CD4-positive, CD25-positive, alpha-beta regulatory T cell (primary cell): ENCODE measurements at regions not wholly inside any gene's neighbourhood (a gene's known extent, or its start where the extent isn't known, plus 50 kb on each side); places are given as distances from the start of the nearest gene placed in this dataset.

Experiments
- ATAC-seq, 2 donors: fragments of 150-1000 bp; cut with Tn5 transposase; one replicate each; pipeline ENCODE4 v1.10.0; 2021; ENCODE audit warnings: low read depth in 2 of 2, moderate number of reproducible peaks in 2 of 2, moderate library complexity in 1 of 2
- DNase-seq, 3 donors: peaks; one replicate each; pipeline versions ENCODE4 v3.0.0 to v3.0.0-alpha.2; 2012 to 2022; ENCODE audit warnings: mixed read lengths in 1 of 3
- H3K27ac ChIP-seq: one replicate; pipeline ENCODE4 v1.7.0; 2013; ENCODE audit warnings: mild to moderate bottlenecking, low read length; ENCODE audit not compliant: insufficient read depth, poor library complexity, severe bottlenecking
- H3K27me3 ChIP-seq: one replicate; pipeline ENCODE4 v1.7.0; 2013; ENCODE audit warnings: low read length; ENCODE audit not compliant: control insufficient read depth, insufficient read depth
- H3K36me3 ChIP-seq: one replicate; pipeline ENCODE4 v1.7.0; 2013; ENCODE audit warnings: mild to moderate bottlenecking, low read length, moderate library complexity; ENCODE audit not compliant: control insufficient read depth, insufficient read depth
- H3K4me1 ChIP-seq: 2 replicates; pipeline ENCODE4 v1.7.0; 2013; ENCODE audit warnings: mild to moderate bottlenecking, low read length; ENCODE audit not compliant: insufficient read depth, control insufficient read depth, poor library complexity, severe bottlenecking
- H3K4me3 ChIP-seq: one replicate; pipeline ENCODE4 v1.7.0; 2013; ENCODE audit warnings: low read depth, mild to moderate bottlenecking, low read length, moderate library complexity
- H3K9me3 ChIP-seq, 2 experiments: 1 replicate in 1 of 2; 2 replicates in 1 of 2; pipeline ENCODE4 v1.7.0; 2013; ENCODE audit warnings: low read length in 2 of 2, mild to moderate bottlenecking in 1 of 2, moderate library complexity in 1 of 2; ENCODE audit not compliant: control insufficient read depth in 2 of 2
- H3K27ac Mint-ChIP-seq, 3 donors: one replicate each; pipeline ENCODE4 v1.8.0; 2020 to 2022; ENCODE audit warnings: mild to moderate bottlenecking in 3 of 3, mixed read lengths in 3 of 3, moderate library complexity in 2 of 3
- H3K27me3 Mint-ChIP-seq: one replicate; pipeline ENCODE4 v1.8.0; 2022; ENCODE audit warnings: mild to moderate bottlenecking, mixed read lengths
- H3K36me3 Mint-ChIP-seq: one replicate; pipeline ENCODE4 v1.8.0; 2020; ENCODE audit warnings: mixed read lengths
- H3K4me1 Mint-ChIP-seq, 4 donors: one replicate each; pipeline ENCODE4 v1.8.0; 2020 to 2022; ENCODE audit warnings: mixed read lengths in 4 of 4, mild to moderate bottlenecking in 1 of 4
- H3K4me3 Mint-ChIP-seq, 4 donors: one replicate each; pipeline ENCODE4 v1.8.0; 2020 to 2022; ENCODE audit warnings: mild to moderate bottlenecking in 4 of 4, mixed read lengths in 4 of 4, moderate library complexity in 3 of 4
- H3K9me3 Mint-ChIP-seq, 7 donors: one replicate each; pipeline ENCODE4 v1.8.0; 2020 to 2022; ENCODE audit warnings: mixed read lengths in 7 of 7, mild to moderate bottlenecking in 3 of 7, moderate library complexity in 2 of 7

DNA sequence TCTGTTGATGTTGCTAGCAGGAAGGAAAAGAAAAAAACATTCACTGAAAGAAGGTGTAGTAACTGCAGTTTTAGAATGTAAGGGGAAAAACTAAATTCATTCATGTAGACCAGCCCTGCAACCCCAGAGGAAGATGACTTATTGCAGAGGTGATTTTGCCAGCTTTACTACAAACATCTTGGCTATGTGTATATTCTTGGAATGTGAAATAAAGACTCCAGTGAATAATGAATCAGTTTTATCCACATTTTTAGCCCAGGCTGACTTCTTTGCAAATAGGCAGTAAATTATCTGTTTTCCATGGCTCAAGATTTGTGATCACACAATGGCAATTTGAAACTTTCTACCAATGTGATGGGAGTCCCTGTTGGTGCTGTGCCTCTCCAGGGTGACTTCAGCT, 206.1 kb upstream of the SETBP1 start:
- DNase-seq (no peak), ATAC-seq (no peak)
- H3K9me3 Mint-ChIP-seq: peaks cover 0 to 19% (median 5%) of the 10 kb centered on the region in 7 donors
- Histone ChIP-seq H3K9me3 (peaks cover 0 to 10% of the 10 kb centered on the region in 2 experiments), H3K36me3 (no peaks in the 10 kb centered on the region), H3K4me3 (no peak overlapping the region), H3K4me1 (no peaks in the 10 kb centered on the region), H3K27me3 (no peaks in the 10 kb centered on the region), H3K27ac (no peak overlapping the region)
- H3K27ac Mint-ChIP-seq: no peak overlapping the region
- no peaks in the 10 kb centered on the region for H3K27me3 Mint-ChIP-seq
- no peaks in the 10 kb centered on the region for H3K4me1 Mint-ChIP-seq
- no peak overlapping the region for H3K4me3 Mint-ChIP-seq
- H3K36me3 Mint-ChIP-seq: no peaks in the 10 kb centered on the region

DNA sequence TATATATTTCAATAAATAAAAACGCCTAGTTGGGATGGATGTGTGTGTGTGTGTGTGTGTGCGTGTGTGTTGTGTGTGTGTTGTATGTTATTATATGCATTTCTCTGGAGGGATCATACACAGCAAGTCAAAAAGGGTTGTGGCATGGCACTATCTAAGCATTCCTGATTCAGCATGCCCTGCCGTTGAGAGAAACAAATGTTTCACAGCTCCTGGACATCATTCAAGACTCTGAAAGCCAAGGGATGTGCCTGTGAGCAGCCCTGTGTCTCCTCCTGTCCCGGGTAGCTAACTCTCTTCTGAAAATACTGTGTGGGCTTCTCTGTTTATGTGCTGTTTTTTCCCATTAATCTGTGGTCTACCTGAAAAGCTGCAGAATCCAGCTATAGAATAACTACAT, 197.9 kb upstream of the SETBP1 start:
- H3K27ac Mint-ChIP-seq: no peak overlapping the region
- Histone ChIP-seq H3K9me3 (peaks cover 0 to 12% of the 10 kb centered on the region in 2 experiments), H3K27me3 (no peaks in the 10 kb centered on the region), H3K27ac (no peak overlapping the region), H3K4me1 (no peaks in the 10 kb centered on the region), H3K4me3 (no peak overlapping the region), H3K36me3 (no peaks in the 10 kb centered on the region)
- DNase-seq: no peak
- H3K27me3 Mint-ChIP-seq: no peaks in the 10 kb centered on the region
- no peak overlapping the region for H3K4me3 Mint-ChIP-seq
- no peaks in the 10 kb centered on the region for H3K4me1 Mint-ChIP-seq
- no peak for ATAC-seq
- no peaks in the 10 kb centered on the region for H3K36me3 Mint-ChIP-seq
- peaks cover 4 to 27% (median 7%) of the 10 kb centered on the region in 7 donors for H3K9me3 Mint-ChIP-seq

DNA sequence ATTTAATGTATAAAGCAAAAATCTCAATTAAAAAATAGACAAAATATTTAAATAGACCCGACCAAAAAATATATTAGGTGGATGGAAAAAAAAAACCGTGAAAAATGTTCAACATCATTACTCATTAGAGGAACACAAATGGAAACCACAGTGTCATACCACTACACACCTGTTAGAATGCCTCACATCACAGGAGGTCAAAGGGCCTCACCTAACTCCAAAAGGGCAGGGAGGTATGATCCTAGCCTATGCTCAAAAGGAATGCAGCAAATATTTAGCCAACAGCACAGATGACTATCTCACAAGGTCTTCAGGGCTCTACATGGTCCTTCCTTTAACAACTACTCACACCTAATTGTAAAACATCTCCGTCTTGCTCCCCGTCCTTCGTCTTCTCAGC, 185.5 kb upstream of the SETBP1 start:
- Mint-ChIP-seq H3K4me1 (no peaks in the 10 kb centered on the region), H3K27ac (no peak overlapping the region), H3K4me3 (no peak overlapping the region), H3K36me3 (no peaks in the 10 kb centered on the region), H3K9me3 (peaks cover 0 to 5% (median 0%) of the 10 kb centered on the region in 7 donors), H3K27me3 (no peaks in the 10 kb centered on the region)
- Histone ChIP-seq H3K4me1 (no peaks in the 10 kb centered on the region), H3K27me3 (no peaks in the 10 kb centered on the region), H3K4me3 (no peak overlapping the region), H3K27ac (no peak overlapping the region), H3K36me3 (no peaks in the 10 kb centered on the region), H3K9me3 (no peaks in the 10 kb centered on the region)
- no peak for ATAC-seq
- no peak for DNase-seq

DNA sequence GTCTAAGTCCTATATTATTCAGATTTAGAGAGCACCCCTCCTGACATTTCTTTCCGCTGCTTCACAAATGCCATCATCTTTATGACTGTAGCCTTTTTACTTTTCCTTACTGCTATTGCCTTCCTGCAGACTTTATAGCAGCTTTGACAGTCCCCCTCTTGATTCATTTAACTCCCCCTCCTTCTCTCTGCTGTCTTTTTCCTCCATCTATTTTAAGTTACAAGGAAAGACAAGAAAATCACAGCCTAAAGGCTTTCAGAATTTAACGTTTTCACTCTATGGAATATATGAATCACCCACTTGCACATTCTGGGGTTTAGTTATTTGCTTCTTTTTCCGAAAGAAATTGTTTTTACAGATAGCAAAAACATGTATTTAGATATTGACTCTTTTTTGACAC, 183.4 kb upstream of the SETBP1 start:
- Histone ChIP-seq H3K9me3 (no peaks in the 10 kb centered on the region), H3K27me3 (no peaks in the 10 kb centered on the region), H3K4me3 (no peak overlapping the region), H3K4me1 (no peaks in the 10 kb centered on the region), H3K36me3 (no peaks in the 10 kb centered on the region), H3K27ac (no peak overlapping the region)
- Mint-ChIP-seq H3K4me1 (no peaks in the 10 kb centered on the region), H3K4me3 (no peak overlapping the region), H3K36me3 (no peaks in the 10 kb centered on the region), H3K27me3 (no peaks in the 10 kb centered on the region), H3K9me3 (peaks cover 0 to 5% (median 0%) of the 10 kb centered on the region in 7 donors), H3K27ac (no peak overlapping the region)
- ATAC-seq (no peak), DNase-seq (no peak)

DNA sequence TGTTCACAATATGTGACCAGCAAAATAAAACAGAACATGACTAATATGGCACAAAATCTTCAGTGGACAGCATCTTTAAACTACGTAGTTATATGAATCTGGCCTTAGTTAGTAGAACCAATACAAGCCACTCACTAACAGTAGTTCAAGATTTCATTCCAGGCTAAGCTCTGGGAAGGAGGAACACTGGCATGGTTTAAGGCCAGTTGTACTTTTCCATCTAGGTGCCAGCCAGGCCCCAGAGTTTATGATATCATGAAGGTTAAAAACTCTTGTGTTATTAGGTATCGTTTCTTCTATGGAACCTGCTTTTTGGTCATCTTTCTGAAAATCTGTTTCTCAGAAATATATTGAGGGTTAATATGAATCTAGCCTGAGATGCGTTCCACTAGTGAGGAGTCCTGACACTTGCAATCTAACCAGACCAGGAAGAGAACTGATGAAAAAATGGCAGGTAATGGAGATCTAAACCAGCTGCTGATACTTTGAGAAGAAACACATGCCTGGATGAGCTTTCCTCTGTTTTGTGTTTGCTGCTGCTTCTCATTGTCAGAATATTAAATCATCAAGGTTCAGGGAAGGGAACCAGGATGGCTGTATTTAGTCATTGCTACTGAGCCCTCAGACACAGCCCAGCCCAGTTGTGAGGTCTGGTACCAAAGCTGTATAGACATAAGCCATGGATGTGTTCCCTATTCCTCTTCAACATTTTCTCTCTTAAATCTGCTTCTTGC, 182.8 kb upstream of the SETBP1 start:
- no peaks in the 10 kb centered on the region for H3K27me3 Mint-ChIP-seq
- no peaks in the 10 kb centered on the region for H3K4me1 Mint-ChIP-seq
- no peak for ATAC-seq
- no peak overlapping the region for H3K4me3 Mint-ChIP-seq
- Histone ChIP-seq H3K27me3 (no peaks in the 10 kb centered on the region), H3K36me3 (no peaks in the 10 kb centered on the region), H3K4me3 (no peak overlapping the region), H3K4me1 (no peaks in the 10 kb centered on the region), H3K27ac (no peak overlapping the region), H3K9me3 (no peaks in the 10 kb centered on the region)
- no peak for DNase-seq
- peaks cover 0 to 5% (median 0%) of the 10 kb centered on the region in 7 donors for H3K9me3 Mint-ChIP-seq
- no peak overlapping the region for H3K27ac Mint-ChIP-seq
- H3K36me3 Mint-ChIP-seq: no peaks in the 10 kb centered on the region

DNA sequence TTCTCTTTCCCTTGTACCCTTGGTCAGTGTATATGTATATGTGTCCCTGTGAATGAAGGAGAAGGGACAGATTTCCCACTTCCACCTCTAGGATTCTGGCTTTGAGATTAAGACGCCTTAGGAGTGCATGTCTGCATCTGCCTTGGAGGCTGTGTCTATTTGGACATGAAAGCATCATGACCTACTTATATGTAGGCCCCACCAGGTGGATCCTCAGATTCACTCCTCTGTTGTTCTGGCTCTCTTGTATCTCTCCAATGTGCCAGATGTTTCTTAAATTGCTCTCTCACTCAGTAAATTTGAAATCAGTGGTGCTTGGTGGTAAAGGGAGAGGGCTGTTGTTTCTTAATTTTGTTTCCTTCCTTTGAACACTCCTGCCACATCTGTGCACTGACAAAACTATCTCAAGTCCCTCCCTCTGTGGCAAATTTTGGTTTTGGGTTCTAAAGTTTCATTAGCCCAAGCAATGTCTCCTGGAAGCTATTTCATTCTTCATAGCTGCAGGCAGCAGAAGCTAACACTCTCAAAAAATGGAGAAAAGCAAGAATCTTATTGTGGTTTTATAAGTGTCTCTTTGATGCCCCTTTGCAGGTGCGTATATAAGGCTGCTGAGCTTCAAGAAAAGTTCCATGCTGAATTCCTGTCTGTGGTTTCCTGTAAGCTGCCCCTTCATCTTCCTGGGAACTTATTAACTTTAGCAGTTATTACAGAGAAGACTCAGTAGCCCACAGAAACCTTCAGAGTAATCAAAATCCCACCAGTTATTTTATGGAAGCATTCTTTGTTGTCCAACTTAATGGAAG, 179.7 kb upstream of the SETBP1 start:
- ATAC-seq (no peak), DNase-seq (no peak)
- Mint-ChIP-seq H3K36me3 (no peaks in the 10 kb centered on the region), H3K4me1 (no peaks in the 10 kb centered on the region), H3K9me3 (peaks cover 0 to 7% (median 0%) of the 10 kb centered on the region in 7 donors), H3K4me3 (no peak overlapping the region), H3K27me3 (no peaks in the 10 kb centered on the region), H3K27ac (no peak overlapping the region)
- Histone ChIP-seq H3K27me3 (no peaks in the 10 kb centered on the region), H3K4me1 (no peaks in the 10 kb centered on the region), H3K36me3 (no peaks in the 10 kb centered on the region), H3K4me3 (no peak overlapping the region), H3K9me3 (no peaks in the 10 kb centered on the region), H3K27ac (no peak overlapping the region)

DNA sequence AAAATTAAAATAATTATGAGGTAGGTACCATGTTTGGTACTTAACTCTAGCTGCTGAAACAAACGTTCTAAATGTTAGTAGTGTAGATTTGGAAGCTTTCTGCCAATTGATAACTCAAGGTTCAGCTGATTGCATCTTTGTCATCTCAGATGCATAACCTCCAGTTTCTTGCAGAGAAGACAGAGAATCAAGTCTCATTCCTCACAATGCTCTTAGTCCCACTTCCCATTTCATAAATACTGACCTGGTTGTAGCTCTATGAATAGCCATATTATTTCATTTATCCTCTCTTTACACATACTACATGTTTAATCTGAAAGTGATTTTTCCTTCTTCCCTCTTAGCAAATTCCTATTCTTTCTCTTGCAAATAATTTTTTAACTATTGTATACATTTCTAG, 178.5 kb upstream of the SETBP1 start:
- ATAC-seq: no peak
- Histone ChIP-seq H3K4me1 (no peaks in the 10 kb centered on the region), H3K36me3 (no peaks in the 10 kb centered on the region), H3K27me3 (no peaks in the 10 kb centered on the region), H3K27ac (no peak overlapping the region), H3K9me3 (no peaks in the 10 kb centered on the region), H3K4me3 (no peak overlapping the region)
- Mint-ChIP-seq H3K4me3 (no peak overlapping the region), H3K36me3 (no peaks in the 10 kb centered on the region), H3K27ac (no peak overlapping the region), H3K27me3 (no peaks in the 10 kb centered on the region), H3K9me3 (peaks cover 0 to 7% (median 0%) of the 10 kb centered on the region in 7 donors), H3K4me1 (no peaks in the 10 kb centered on the region)
- no peak for DNase-seq

DNA sequence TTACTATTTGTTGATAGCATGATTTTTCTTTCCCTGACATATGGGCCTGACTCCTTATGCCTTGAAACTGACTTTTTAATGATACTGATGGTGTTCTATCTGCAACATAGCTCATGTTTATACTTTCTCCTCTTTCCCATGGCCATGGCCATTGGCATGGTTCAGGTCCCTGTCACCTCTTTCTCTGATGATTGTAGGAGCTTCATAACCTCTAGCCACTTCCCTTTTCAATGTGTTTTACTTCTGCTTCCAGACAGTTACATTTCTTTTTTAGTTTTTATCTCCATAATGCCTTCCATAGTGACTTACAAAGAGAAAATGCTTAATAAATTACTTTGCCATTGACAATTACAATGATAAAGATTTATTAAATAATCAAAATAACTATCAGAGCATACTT, 177.9 kb upstream of the SETBP1 start:
- Histone ChIP-seq H3K27ac (no peak overlapping the region), H3K36me3 (no peaks in the 10 kb centered on the region), H3K9me3 (no peaks in the 10 kb centered on the region), H3K4me1 (no peaks in the 10 kb centered on the region), H3K27me3 (no peaks in the 10 kb centered on the region), H3K4me3 (no peak overlapping the region)
- H3K4me1 Mint-ChIP-seq: no peaks in the 10 kb centered on the region
- ATAC-seq (no peak), DNase-seq (no peak)
- H3K36me3 Mint-ChIP-seq: no peaks in the 10 kb centered on the region
- peaks cover 0 to 2% (median 0%) of the 10 kb centered on the region in 7 donors for H3K9me3 Mint-ChIP-seq
- H3K27me3 Mint-ChIP-seq: no peaks in the 10 kb centered on the region
- H3K27ac Mint-ChIP-seq: no peak overlapping the region
- H3K4me3 Mint-ChIP-seq: no peak overlapping the region
